A172 (cell line): ENCODE measurements at regions not wholly inside any gene's neighbourhood (a gene's known extent, or its start where the extent isn't known, plus 50 kb on each side); places are given as distances from the start of the nearest gene placed in this dataset.
"Not testable (repeated sequence)": the region's sequence is repeated elsewhere in the genome, so short reads cannot be mapped to it uniquely, and the experiment has no call there.

Experiments used
- DNase-seq: peaks from one replicate; pipeline ENCODE4 v3.0.0-alpha.2; 2015; ENCODE audit warnings: low spot score

DNA sequence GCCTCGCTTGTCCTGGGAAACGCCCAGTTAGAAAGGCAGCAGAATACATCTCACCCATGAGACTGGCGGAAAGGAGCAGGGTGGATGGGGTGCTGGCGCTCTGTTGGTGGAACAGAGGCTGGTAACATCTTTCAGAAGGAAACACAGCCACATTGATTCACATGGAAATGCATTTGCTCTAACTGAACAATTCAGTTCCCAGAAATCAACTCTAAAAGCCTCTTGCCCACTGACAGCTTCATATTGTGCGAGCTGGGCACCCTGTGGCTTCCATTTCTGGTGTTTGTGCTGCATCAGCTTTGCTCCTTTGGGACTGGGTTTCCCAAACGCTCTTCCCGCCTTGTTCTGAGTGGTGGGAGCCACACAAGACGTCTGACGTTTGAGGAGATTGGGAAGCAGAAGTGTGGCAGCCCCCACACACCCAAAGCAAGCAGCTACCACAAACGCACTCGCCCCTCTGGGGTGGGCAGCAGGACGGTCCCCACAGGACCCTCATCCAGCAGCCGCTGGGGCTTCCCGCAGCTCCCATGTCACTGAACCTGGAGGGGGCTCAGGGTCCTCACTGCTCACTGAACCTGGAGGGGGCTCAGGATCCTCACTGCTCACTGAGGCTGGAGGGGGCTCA lies 229.5 kb downstream of the ERMARD start:
- DNase-seq = no peak

DNA sequence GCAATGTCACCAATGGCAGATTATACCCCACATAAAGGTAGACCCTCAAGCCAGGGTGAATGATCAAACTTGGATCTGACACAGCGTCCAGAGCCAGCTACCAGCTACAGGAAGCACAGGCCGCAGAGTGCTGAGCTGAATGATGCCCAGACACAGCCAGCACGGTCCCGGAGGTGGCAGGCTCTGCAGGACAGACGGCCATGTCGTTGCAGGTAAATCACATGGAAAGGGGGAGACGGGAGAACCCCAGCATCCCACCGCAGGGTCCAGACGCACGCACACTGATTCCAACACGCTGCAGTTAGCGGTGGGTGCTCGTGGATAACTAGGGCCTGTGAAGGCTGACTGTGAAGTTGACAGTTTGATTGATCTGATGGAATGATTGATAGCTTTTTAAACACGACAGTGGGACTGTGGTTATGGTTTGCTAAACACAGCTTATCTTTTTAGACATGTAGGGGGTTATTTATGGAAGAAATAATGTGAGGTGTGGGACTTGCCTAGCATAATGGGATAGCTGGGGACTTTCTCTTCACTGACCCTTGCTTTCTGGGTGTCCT lies 228.5 kb downstream of the ERMARD start:
- DNase-seq = no peak

DNA sequence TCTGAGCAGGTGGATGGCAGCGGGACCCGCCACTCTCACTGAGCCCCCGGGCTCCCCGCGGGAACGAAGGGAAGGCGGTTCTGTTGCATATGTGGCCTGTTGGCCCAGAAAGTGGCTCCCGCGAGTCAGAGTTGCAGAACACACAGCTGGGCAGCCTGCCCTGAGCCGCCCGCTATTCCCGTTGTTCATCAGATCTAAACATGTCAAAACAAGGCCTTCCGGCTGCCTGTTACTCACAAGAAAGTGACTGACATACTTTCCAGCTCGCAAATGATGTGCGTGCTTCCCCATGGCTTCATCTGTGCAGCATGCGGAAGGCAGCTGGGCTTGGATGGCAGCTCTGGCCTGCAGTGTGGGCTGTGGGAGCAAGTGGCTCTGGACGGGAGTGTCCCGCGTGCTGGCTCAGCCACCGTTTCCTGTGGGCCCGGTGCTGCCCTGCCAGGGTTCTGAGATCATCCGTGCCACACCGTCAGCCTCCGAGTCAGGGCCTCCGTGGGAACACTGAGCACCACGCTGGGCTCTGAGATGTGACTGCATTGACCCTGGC lies 227.3 kb downstream of the ERMARD start:
- no peak for DNase-seq

DNA sequence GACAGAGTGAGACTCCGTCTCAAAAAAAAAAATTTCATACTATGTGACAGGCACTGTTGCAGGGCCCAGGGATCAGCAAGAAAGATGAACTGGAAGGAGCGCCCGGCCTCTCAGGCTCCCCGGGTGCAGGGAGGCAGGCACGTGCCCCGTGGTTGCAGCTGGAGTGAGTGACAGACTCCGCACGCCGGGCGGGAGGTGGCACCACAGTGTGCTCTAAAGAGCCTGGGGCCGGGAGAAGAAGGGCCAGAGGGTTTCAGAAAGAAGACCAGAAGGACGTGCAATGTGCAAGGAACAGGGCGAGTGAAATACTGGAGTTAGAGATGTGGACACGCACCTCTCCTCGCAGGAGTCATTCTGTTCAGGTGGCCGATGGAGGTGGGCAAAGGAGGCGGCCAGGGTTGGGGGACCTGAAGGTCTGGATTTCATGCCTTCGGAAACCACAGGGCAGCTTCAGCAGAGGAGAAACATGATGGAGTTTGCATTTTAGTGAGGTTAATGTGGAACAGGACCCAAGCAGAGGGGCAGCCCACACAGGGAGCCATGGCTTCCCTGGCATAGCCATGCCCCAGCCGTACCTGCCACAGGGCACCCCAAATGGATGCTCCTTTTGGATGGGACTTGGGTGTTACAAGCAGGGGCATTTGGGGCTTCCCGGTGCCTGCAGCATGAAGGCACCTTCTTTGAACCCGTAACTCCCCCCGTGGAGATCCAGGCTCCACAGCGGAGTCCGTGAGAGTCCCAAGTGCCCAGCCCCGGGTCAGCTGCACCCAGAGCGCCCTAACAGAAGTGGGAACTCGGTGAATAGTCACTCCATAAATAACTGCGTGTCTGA lies 226.2 kb downstream of the ERMARD start:
- DNase-seq = no peak

DNA sequence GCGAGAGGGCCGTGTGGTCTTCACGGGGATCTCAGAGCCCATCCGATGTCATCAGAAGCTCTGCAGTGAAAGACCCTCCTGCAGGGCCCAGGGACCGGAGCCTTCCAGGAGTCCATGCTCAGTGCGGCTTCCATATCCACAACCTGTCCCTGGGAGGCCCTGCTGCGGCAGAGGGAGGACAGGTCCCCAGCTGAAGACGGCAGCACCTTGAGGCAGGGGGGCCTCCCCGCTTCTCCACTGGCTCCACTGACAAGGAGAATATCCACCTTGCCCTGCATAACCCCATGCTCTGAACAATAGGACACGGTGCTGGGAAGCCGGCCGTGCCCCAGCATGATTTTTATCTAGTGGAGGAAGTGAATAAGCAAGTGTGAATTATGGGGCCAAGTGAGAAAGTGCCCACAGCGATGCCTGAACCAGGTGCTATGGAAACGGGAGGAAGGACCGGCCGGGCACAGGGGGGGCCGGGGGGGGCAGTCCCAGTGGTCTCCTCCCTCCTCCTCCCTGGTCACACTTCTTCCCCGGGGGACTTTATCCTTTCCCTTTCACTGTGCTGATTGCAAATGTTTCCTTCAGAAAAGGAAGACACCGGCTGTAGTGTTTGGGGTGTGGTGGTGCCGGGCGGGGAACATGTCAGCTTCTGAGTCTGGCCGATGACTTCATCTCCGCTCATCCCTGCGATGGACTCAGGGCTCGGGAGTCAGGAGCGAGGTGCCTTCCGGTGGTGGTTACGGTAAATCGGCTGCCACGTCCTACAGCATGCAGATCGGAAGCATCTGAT lies 225.1 kb downstream of the ERMARD start:
- DNase-seq = peak; percentile 50

DNA sequence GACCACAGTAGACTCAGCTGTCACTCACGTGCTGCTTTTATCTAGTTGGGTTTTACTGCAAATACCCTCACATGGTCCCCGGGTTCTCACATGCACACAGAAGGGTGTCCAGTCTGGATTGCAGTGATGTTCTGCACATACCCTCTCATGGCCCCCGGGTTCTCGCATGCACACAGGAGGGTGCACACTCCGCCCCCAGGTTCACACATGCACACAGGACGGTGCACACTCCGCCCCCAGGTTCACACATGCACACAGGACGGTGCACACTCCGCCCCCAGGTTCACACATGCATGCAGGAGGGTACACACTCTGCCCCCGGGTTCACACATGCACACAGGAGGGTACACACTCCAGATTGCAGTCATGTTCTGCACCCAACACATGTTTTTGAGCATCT lies 224.3 kb downstream of the ERMARD start:
- DNase-seq = no peak

DNA sequence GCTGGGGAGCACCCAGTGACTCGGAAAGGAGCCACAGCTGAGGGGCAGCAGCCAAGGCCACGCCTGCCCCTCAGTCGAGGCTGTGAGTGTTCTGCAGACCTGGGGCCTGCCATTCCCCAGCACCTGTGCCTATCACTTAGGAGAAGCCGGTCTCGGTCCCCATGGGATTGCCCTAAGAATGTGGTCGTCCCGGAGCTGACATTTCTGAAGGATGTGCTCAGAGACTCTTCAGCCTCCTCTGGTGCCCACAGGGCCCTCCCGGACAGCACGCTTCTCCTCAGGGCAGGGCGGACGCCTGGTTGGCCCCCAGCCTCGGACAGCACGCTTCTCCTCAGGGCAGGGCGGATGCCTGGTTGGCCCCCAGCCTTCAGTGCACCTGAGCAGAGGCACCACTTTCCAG lies 223.9 kb downstream of the ERMARD start:
- DNase-seq = no peak

DNA sequence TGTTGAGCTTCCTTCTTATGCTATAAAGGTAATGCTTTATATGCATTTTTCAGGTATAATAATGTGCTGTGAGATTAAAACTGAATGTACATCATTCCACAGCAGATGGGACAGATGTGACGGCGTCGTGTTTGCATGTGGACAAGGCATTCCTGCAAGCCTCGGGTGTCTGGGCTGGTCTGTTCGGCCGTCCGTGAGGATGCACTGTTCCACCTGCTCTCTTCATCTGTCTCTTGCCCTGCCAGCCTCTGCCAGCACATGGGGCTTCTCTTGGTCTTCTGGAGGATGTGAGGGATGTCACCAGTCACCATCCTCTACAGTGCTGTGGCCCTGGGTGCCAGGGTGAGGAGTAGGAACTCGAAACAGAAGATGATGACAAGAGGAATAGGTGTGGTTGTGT lies 223.2 kb downstream of the ERMARD start:
- DNase-seq = no peak

DNA sequence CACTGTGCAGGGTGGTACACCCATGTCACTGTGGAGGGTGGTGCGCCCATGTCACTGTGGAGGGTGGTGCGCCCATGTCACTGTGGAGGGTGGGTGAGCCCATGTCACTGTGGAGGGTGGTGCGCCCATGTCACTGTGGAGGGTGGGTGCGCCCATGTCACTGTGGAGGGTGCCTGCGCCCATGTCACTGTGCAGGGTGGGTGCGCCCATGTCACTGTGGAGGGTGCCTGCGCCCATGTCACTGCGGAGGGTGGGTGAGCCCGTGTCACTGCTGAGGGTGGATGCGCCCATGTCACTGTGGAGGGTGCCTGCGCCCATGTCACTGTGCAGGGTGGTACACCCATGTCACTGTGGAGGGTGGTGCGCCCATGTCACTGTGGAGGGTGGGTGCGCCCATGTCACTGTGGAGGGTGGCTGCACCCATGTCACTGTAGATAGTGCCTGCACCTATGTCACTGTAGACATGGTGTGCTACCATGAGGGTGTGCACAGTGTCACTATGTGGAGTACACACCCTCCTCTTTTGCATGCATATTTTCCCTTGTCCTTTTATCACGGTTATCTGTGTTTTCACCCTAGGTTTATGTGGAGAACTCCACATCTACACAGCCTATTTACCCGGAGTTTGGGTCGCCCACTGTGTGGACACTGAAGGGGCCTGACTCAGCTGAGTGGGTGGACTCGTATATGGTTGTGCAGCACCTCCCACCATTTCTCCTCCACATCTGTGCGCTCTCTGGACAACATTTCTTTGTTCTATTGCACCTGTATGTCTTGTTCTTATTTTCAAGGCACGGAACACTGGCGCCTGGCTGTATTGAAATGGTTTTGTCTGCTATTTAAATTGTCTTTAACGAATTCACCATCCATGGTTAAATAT lies 222.4 kb downstream of the ERMARD start:
- DNase-seq = not testable (repeated sequence)

DNA sequence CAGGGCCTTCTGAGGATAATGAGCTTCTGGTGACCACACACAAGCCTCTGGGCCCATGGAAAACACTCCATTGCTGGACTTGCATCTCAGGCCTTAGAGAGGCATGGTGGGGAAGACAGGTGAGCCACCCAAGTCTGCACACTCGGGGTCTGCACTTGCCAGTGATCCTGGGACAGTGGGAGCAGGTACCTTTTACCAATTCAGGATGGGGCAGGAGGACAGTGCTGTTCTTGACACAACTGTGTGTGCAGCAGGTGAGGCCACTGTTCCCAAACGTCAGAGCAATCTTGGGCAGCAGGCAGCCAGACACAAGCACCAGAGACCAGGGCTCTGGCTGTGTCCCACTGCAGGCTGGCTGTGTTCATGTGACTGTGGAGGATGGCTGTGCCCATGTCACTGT lies 221.3 kb downstream of the ERMARD start:
- no peak for DNase-seq

DNA sequence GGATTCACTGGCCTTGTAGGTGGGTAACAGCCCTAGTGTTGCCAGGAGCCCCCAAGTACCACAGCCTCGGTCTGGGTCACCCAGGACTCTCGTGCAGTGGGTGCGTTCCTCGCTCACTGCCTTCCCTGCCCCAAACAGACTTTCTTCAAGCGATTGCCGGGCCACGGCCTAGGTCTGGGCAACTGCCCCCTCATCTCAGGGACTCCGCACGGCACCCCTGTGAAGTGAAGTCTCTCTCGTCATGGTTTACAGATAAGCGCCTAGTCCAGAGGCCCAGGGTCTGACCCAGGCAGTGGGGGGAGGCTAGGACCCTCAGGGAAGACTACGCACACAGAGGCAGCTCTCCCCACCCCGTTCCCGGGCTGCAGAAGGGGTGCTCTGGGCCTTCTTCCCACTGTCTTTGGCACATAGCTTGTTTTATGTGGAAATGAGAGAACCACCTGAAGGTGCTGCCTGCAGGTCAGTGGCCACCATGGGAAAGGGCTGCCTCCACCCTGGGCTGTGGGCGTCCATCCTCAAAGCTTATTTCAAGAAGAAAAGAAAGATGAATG lies 220.8 kb downstream of the ERMARD start:
- DNase-seq = no peak

DNA sequence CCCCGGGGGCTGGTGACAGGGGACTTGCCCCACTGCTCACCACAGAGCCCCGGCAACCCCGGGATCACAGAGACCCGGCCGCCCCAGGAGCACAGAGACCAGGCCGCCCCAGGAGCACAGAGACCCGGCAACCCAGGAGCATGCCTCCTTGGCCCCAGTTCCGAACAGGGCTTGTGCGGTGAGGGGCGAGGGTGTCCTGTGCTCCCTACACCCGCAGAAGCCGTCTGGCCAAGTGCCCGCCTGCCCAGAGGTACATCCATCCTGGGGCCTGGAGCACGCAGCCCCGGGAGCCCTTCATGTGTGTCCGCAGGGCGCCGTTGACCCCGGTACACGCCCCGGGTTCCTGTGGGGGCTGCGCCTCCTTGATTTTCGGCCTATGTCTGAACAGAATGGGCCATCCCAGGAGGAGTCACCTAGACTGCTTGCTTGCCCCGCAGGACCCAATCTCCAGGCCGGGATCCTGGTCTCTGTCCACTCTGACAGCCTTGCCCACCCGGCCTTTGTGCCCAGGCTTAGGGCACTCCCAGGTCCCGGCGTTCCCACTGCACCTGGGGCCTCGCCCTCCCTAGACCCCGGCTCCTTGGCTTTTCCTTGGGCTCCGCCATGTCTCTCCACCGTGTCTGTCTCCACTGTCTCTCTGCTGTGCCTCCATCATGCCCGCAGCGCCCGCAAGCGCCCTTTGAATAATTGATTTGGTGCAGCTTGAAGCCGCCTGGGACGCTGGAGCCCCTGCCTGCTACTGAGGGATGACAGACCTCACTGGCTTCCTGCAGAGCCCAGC lies 219.8 kb downstream of the ERMARD start:
- no peak for DNase-seq

DNA sequence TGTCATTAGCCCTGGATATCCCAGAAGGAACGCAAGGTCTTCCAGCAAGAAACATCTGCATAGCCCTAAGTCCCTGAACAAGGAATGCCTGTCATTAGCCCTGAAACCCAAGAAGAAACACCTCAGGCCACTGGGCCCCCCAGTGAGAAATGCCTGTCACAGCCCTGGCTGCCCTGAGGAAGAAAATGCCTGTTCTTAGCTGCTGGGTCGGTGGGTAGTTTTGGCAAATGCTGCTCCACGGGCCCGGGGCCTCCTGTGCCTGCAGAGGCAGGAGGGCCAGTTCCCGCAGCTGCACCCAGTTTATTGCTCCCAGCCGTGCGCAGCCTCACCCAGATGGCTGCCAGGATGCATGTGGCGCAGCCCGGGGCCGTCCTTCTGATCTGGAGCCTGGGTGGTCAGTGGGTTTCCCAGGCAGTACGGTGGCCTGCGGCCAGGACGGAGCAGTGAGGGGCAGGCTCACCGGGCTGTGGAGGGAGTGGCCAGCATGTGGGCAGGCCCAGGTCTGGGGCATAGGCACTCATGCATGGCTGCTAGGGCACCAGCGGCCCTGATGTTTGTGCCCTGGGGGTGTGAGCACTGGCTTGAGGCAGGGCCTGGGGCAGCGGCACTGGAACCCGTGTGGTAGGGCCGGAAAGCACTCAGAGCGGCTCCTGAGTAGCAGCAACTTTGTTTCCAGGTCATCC lies 219.0 kb downstream of the ERMARD start:
- DNase-seq = no peak

DNA sequence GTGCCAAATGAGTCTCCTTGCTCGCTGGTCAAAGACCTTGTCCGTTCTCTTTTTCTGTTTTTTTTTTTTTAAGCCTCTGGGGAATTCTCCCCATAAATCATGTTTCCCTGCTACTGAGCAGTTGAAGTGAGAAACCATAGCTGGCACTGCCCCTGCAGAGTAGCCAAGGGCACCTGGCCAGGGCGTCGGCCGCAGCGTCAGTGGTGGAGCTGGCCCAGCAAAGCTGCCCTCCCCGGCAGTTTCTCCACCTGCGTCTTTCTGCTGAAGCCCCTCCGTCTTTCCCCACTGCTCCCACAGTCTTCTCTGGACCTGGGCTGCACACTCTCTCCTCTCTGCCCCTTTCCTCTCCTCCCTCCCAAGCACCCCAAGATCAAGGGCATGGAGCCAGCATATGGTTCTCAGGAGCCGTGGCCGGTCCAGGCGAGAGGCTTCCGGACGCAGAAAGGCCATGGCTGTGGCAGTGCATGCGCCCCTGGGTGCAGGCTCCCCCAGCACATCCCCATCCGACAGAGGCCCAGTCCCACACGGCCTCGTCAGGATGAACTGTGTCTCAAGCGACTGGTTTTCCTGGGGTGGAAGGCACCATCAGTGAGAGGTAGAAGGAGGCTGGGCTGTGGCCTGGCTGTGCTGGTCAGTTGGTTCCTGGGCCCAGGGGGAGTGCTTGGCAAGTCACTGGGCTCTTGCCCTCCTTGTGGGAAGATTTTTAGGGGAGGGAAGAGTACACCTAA lies 218.1 kb downstream of the ERMARD start:
- DNase-seq = no peak

DNA sequence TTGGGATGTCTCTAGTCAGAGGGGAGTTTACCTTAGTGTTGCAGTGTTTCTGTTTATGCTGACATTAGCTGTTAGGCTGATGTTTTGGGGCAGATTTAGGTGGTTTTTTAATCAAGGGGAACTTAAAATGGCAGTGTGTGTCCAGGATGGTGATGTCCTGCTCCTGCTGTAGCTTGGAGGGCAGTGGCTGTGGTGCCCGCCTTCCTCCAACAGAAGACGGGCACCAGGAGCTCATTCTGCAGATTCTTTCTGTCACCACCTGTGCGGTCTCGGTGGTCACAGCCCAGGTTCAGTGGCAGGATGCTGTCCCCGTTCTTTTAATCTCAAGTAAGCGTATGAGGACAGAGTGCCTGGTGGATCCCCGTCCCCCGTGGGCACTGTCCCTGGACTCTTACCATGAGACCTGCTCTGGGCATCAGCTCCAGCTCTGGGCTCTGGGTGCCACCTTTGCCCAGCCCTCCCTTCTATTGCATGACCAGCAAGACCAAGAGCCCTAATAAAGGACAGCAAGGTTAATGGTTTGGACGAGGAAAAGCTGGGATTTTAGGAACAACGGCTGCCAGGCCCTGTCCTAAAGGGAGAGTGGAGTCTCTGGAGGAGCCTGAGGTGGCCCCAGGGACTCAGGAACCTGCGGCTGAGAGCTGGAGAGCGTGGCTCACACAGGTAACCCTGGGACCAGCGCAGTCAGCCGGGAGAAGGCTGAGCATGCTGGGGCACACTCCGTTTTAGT lies 217.3 kb downstream of the ERMARD start:
- no peak for DNase-seq

DNA sequence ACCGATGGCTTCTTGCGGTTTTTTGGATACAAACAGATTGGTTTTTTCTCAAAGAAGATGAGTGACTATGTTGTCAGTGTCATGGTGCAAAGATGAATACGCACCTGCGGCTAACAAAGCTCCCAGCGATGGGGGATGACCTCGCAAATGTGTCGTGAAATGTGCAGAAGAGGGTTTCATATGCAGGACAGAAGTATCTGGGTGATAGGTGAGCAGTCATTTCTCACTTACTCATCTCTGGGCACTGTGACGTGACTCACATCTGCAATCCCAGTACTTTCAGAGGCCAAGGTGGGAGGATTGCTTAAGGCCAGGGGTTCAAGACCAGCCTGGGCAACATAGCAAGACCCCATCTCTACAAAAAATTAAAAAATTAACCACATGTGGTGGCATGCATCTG lies 216.3 kb downstream of the ERMARD start:
- no peak for DNase-seq

DNA sequence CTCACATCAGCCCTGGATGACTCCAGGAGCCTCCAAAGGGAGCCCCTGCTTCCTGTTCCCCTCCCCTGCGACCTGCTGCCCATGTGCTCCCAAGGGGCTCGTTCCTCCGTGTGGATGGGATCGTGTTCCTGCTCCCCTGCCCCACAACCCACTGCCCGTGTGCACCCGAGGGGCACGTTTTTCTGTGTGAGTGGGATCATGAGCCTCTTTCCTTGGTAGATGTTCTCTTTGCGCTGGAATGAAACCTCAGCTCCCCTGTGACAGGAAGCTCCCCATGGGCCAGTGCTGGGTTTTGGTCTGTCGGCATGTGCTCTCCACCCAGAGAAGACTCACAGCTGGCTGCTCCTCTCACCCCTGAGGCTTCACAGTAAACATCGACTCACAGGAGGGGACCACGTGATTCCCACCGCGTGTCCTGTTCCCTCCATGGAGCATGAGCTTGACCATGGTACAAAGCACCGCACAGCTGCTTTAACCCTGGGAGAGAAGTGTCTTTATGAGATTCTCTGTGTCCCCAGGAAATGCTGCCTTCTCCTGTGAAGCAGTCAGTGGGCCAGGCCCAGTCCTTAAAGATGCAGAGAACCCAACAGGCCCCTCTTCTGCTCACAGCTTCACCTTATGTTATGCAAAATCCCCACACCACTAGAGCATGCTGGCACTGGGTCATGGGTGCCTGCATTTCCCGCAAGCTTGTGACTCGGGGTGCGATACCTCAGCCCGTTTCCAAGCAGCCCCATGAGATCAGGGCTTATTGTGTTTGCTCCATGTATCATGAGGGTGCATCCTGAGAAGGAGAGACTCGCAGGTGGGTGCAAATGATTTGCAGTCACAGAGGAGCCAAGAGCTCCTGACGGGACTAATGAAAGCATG lies 215.1 kb downstream of the ERMARD start:
- DNase-seq = no peak
